GM08714 (cell line): ENCODE measurements at regions not wholly inside any gene's neighbourhood (a gene's known extent, or its start where the extent isn't known, plus 50 kb on each side); places are given as distances from the start of the nearest gene placed in this dataset.

Source experiments
- H3K4me3 ChIP-seq: fragments of 200-500 bp; sonication (Bioruptor generic); 2 replicates; pipeline ENCODE4 v1.5.1; 2014; ENCODE audit warnings: mild to moderate bottlenecking, low read length, inconsistent platforms
- ZNF274 ChIP-seq: IDR thresholded peaks from 2 replicates; pipeline ENCODE4 v1.6.1; 2012; ENCODE audit warnings: mild to moderate bottlenecking, low read depth, low read length

GRCh38 chr13:40468227-40468838 lies 198.1 kb downstream of the FOXO1 start:
- H3K4me3 ChIP-seq = no peak overlapping the region
- TF ChIP-seq ZNF274 = no peak

GRCh38 chr13:40469581-40470310 lies 196.7 kb downstream of the FOXO1 start:
- no peak overlapping the region for H3K4me3 ChIP-seq
- TF ChIP-seq ZNF274 = no peak

- no peak overlapping the region for H3K4me3 ChIP-seq
- TF ChIP-seq ZNF274 = no peak
Observed at GRCh38 chr13:40470660-40471059, 195.8 kb downstream of the FOXO1 start.

DNA sequence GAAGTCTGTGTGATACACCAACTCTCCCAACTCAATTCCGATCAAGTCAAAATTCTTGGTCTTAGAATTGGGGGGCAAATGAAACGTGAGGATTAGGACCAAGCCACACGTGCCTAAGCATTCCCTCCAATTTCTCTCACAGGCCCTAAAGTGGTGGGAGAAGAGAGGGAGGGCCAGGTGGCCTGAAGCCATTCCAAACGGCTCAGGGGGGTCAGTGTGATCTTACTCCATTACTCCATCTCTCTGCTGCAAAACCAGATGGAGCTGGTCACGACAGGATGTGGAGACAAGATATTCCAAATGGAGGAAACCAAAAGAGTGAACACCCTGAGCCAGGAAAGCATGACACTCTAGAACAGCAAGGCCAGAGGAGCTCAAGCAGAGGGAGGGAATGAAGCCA lies 195.4 kb downstream of the FOXO1 start:
- H3K4me3 ChIP-seq = no peak overlapping the region
- no peak for TF ChIP-seq ZNF274

DNA sequence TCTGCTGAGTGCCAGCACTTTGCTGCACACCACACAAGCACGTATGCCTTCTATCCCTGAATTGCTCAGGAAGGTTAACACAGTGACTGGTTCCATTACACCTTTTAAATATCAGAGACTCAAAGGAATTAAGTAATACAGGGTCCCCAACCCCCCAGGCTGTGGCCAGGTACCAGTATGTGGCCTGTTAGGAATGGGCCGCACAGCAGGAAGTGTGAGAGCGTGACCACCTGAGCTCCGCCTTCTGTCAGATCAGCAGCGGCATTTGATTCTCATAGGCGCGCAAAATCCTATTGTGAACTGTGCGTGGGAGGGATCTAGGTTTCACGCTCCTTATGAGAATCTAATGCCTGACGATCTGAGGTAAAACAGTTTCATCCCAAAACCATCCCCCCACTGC lies 194.5 kb downstream of the FOXO1 start:
- H3K4me3 ChIP-seq = no peak overlapping the region
- no peak for TF ChIP-seq ZNF274

DNA sequence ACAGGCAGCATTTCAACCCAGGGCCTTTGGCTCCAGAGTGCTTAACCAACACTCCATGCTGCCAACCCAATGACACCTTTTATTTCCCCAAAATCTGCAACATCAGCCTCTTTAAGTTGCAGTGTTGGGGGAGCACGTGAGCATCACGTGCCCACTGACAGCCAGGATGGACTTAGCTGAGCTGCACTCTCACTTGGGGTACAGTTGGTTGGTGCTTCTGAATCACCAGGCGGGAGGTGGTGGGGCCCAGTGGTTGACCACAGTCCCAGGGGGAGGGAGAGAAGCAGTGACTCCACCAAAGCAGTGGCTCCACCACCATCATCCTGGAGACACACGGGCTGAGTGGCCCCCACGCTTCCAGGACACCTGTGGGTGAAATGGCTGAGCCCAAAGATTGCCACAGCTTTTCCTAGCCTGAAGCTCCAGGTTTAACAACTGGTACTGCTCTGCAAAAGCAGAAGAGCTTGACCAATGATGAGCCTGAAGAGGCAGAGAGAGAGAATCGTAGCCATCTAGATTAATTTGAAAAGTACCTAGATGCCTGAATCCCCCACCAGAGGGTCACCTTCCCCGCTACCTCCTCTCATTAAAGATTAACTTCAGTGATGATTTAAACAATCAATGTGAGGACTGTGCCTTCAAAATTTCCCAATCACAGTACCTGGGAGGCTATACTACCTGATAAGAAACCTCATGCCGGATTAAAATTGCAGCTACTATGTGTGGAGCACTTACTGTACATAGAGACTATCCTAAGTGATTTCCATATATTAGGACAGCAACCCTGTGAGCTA lies 193.8 kb downstream of the FOXO1 start:
- no peak for TF ChIP-seq ZNF274
- H3K4me3 ChIP-seq = no peak overlapping the region

- no peak overlapping the region for H3K4me3 ChIP-seq
- no peak for TF ChIP-seq ZNF274
Observed at GRCh38 chr13:40475617-40476016, 190.8 kb downstream of the FOXO1 start.

DNA sequence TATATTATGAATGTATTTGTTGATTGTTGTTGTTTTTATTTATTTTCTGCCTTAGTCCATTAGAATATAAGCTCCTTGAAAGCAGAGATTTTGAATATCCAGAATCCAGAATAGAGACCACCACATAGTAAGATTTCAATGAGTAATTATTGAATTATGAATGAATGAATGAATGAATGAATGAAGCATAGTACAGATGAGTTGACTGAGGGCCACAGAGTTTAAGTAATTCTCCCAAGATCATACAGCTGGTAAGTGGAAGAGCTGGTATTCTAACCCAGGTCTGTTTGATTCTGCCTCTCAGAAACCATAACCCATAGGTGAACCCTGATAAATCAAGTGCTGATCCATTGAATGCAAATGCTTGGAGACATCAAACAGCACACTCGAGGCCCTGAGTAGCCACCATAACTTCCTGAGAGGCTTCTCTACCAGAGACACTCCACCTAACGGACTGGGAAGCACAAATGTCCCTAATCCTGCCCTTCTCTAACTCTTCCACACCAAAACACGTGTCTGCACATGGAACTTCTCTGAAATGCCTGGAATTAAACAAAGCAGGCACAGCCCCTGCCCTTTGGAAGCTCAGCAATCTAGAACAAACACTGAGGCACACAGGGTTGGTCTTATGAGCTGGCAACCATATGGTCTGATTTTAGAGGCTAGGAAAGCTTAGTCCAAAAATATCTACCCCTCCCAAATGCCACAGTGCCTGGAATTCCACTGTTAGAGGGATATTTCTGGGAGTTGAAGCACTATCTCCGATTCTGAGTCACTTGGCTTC lies 190.1 kb downstream of the FOXO1 start:
- TF ChIP-seq ZNF274 = no peak
- H3K4me3 ChIP-seq = no peak overlapping the region

- no peak overlapping the region for H3K4me3 ChIP-seq
- TF ChIP-seq ZNF274 = no peak
Observed at GRCh38 chr13:40477623-40478608, 188.5 kb downstream of the FOXO1 start.

DNA sequence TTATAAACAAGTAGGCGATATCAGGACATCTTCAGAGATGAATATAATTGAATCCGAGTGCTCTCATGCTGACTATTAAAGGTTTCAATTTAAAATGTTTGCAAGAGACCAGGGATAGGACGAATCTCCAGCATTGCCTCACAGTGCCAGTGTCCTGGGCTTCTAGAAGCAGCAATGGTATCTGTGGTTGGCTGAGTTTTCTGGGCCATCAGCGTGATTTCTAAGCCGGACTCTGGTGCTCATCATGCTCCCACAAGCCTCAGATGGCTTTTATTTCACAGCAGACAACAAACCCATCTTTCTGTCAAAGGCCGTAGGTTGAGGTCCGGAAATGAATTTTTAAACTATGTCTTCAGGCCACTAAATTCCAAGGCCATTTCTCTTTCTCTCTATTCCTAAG lies 187.7 kb downstream of the FOXO1 start:
- no peak for TF ChIP-seq ZNF274

DNA sequence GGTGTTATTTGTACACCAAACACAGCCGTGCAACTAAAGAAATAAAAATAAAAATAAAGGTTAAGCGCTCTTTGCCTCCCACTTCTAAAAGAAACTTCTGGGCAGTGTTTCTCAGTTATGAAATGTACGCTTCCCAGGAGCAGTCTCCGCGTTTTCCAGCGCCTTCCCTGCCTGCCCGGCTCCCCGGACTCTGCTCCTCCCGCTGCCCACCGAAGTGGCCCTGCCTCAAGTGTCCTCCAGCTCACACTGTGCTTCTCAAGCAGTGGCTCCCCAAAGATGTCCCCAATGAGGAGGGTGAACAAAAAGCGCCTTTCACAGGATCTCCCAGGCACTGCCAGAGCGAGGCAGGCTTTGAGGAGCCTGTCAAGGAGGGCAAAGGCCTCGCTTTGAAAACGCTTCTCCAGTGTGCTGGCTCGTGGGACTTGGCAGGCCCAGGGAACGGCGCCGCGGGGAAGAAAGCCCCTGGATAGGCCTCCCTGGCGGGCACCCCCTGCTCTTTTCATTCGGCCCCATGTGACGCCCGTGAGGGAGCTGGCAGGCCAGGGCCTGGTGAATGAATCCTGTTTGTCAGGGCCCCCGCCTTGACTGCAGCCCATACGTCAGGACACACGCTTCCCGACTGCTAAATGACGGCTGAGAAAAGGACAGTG lies 187.1 kb downstream of the FOXO1 start:
- H3K4me3 ChIP-seq = no peak overlapping the region
- no peak for TF ChIP-seq ZNF274

More for the DNA sequence above, 187.7 kb downstream of the FOXO1 start:
- H3K4me3 ChIP-seq = no peak overlapping the region

GRCh38 chr13:40480012-40480914 lies 186.2 kb downstream of the FOXO1 start:
- no peak for TF ChIP-seq ZNF274
- H3K4me3 ChIP-seq = no peak overlapping the region
